ENCODE measurements at regions not wholly inside any gene's neighbourhood (a gene's known extent, or its start where the extent isn't known, plus 50 kb on each side); places are given as distances from the start of the nearest gene placed in this dataset.
"Not testable (repeated sequence)": the region's sequence is repeated elsewhere in the genome, so short reads cannot be mapped to it uniquely, and the experiment has no call there.

DNA sequence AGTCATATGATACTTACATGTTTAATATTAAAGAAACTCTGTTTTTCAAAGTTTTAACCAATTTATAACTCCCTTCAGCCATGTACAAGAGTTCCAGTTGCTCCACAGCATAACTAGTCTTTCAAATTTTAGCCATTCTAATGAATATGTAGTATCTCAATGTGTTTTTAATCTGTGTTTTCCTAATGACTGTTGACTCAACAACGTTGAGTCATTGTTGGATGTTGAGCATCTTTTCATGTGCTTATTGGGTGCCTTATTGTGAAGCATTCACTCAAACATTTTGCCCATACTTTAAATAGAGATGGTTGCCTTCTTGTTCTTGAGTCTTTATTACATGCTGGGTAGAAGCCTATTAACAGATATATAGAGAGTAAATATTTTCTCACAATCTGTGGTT is 240.2 kb upstream of the LYPLAL1 start:
- Histone ChIP-seq H3K18ac (ENCODE audit: low read depth in 1 of 2, low read length in 2 of 2) (no peak overlapping the region), H3K4me2 (ENCODE audit: low read length, poor library complexity, severe bottlenecking) (no peak overlapping the region), H2BK120ac (ENCODE audit: low read depth, low read length) (no peak overlapping the region), H3K9ac (ENCODE audit: low read length) (no peak overlapping the region), H3K14ac (ENCODE audit: low read length in 2 of 2) (no peak overlapping the region), H3K4me3 (ENCODE audit: insufficient read depth in 1 of 2, low read depth in 1 of 2, low read length in 2 of 2) (no peak overlapping the region), H2BK15ac (ENCODE audit: low read depth, poor library complexity, severe bottlenecking) (no peak overlapping the region), H3K36me3 (ENCODE audit: control insufficient read depth in 1 of 2, insufficient read depth in 2 of 2, low read depth in 1 of 2, low read length in 2 of 2) (no peaks in the 10 kb centered on the region), H3K27ac (ENCODE audit: low read length, poor library complexity, severe bottlenecking) (no peak overlapping the region), H3K4ac (ENCODE audit: low read depth in 1 of 2, low read length in 2 of 2) (no peak overlapping the region), H2AFZ (ENCODE audit: low read depth, low read length) (no peak overlapping the region), H3K4me1 (ENCODE audit: control insufficient read depth, insufficient read depth, low read depth, low read length) (peaks cover 3% of the 10 kb centered on the region), H3K23ac (ENCODE audit: low read length in 2 of 2) (no peak overlapping the region), H2BK5ac (ENCODE audit: low read depth, low read length, poor library complexity, severe bottlenecking) (no peak overlapping the region), H3K79me1 (replicated peaks; ENCODE audit: low read length, poor library complexity, severe bottlenecking) (no peaks in the 10 kb centered on the region), H4K8ac (ENCODE audit: low read length) (no peak overlapping the region), H4K91ac (ENCODE audit: low read length) (no peak overlapping the region), H3K9me3 (ENCODE audit: control insufficient read depth, low read length) (peaks cover 25% of the 10 kb centered on the region), H3K27me3 (ENCODE audit: control insufficient read depth in 1 of 2, insufficient read depth in 1 of 2, low read length in 2 of 2) (no peaks in the 10 kb centered on the region), H2BK12ac (ENCODE audit: low read length in 2 of 2) (no peak overlapping the region), H2AK5ac (ENCODE audit: low read length, severe bottlenecking) (no peak overlapping the region)
- no peak for DNase-seq
- WGBS, result 20% methylated on average over 1 of the region's 1 CpG

GRCh38 chr1:218935408-218935807 is 238.3 kb upstream of the LYPLAL1 start:
- H3K18ac ChIP-seq (ENCODE audit: low read depth in 1 of 2, low read length in 2 of 2); H3K4me3 ChIP-seq (ENCODE audit: insufficient read depth in 1 of 2, low read depth in 1 of 2, low read length in 2 of 2); H4K91ac ChIP-seq (ENCODE audit: low read length); DNase-seq; H3K9ac ChIP-seq (ENCODE audit: low read length); H2BK120ac ChIP-seq (ENCODE audit: low read depth, low read length); H2AFZ ChIP-seq (ENCODE audit: low read depth, low read length); H3K4me2 ChIP-seq (ENCODE audit: low read length, poor library complexity, severe bottlenecking); H3K23ac ChIP-seq (ENCODE audit: low read length in 2 of 2); H3K27ac ChIP-seq (ENCODE audit: low read length, poor library complexity, severe bottlenecking); H3K79me1 ChIP-seq (replicated peaks; ENCODE audit: low read length, poor library complexity, severe bottlenecking); H3K4me1 ChIP-seq (ENCODE audit: control insufficient read depth, insufficient read depth, low read depth, low read length); H3K4ac ChIP-seq (ENCODE audit: low read depth in 1 of 2, low read length in 2 of 2); H3K27me3 ChIP-seq (ENCODE audit: control insufficient read depth in 1 of 2, insufficient read depth in 1 of 2, low read length in 2 of 2); H2BK5ac ChIP-seq (ENCODE audit: low read depth, low read length, poor library complexity, severe bottlenecking); H3K36me3 ChIP-seq (ENCODE audit: control insufficient read depth in 1 of 2, insufficient read depth in 2 of 2, low read depth in 1 of 2, low read length in 2 of 2); H4K8ac ChIP-seq (ENCODE audit: low read length); H2BK15ac ChIP-seq (ENCODE audit: low read depth, poor library complexity, severe bottlenecking); H2AK5ac ChIP-seq (ENCODE audit: low read length, severe bottlenecking); H2BK12ac ChIP-seq (ENCODE audit: low read length in 2 of 2); H3K14ac ChIP-seq (ENCODE audit: low read length in 2 of 2): not testable (repeated sequence)
- peaks cover 29% of the 10 kb centered on the region for H3K9me3 ChIP-seq (ENCODE audit: control insufficient read depth, low read length)
- 88% methylated on average over 2 of the region's 2 CpGs for WGBS

GRCh38 chr1:218938259-218938658 is 235.4 kb upstream of the LYPLAL1 start:
- Histone ChIP-seq H3K9ac (ENCODE audit: low read length) (no peak overlapping the region), H2AFZ (ENCODE audit: low read depth, low read length) (no peak overlapping the region), H2BK5ac (ENCODE audit: low read depth, low read length, poor library complexity, severe bottlenecking) (no peak overlapping the region), H3K9me3 (ENCODE audit: control insufficient read depth, low read length) (peaks cover 20% of the 10 kb centered on the region), H3K4me1 (ENCODE audit: control insufficient read depth, insufficient read depth, low read depth, low read length) (peaks cover 3% of the 10 kb centered on the region), H3K79me1 (replicated peaks; ENCODE audit: low read length, poor library complexity, severe bottlenecking) (no peaks in the 10 kb centered on the region), H3K23ac (ENCODE audit: low read length in 2 of 2) (no peak overlapping the region), H3K4me2 (ENCODE audit: low read length, poor library complexity, severe bottlenecking) (no peak overlapping the region), H3K4ac (ENCODE audit: low read depth in 1 of 2, low read length in 2 of 2) (no peak overlapping the region), H3K27me3 (ENCODE audit: control insufficient read depth in 1 of 2, insufficient read depth in 1 of 2, low read length in 2 of 2) (no peaks in the 10 kb centered on the region), H2BK120ac (ENCODE audit: low read depth, low read length) (no peak overlapping the region), H2BK12ac (ENCODE audit: low read length in 2 of 2) (no peak overlapping the region), H3K18ac (ENCODE audit: low read depth in 1 of 2, low read length in 2 of 2) (no peak overlapping the region), H3K4me3 (ENCODE audit: insufficient read depth in 1 of 2, low read depth in 1 of 2, low read length in 2 of 2) (no peak overlapping the region), H4K8ac (ENCODE audit: low read length) (no peak overlapping the region), H2AK5ac (ENCODE audit: low read length, severe bottlenecking) (no peak overlapping the region), H3K27ac (ENCODE audit: low read length, poor library complexity, severe bottlenecking) (no peak overlapping the region), H2BK15ac (ENCODE audit: low read depth, poor library complexity, severe bottlenecking) (no peak overlapping the region), H4K91ac (ENCODE audit: low read length) (no peak overlapping the region), H3K14ac (ENCODE audit: low read length in 2 of 2) (no peak overlapping the region), H3K36me3 (ENCODE audit: control insufficient read depth in 1 of 2, insufficient read depth in 2 of 2, low read depth in 1 of 2, low read length in 2 of 2) (no peaks in the 10 kb centered on the region)
- DNase-seq, result no peak
- WGBS, result no CpG with 5 or more reads among the region's 1 CpG

DNA sequence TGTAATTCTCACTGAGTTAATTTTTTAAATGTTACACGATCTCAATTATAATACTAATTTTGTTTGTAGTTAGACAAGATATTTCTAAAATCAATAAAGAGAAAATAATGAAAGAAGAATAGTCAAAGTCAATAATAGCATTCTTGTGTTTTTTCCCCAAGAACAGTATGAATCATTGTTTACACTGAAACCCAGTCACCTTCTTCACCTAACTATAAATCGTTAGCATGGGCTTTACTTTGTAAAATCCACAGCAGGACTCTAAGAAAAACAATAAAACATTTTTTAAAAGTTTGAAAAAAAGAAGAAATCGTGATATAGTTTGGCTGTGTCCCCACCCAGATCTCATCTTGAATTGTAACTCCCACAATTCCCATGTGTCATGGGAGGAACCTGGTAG is 234.6 kb upstream of the LYPLAL1 start:
- Histone ChIP-seq H3K36me3 (ENCODE audit: control insufficient read depth in 1 of 2, insufficient read depth in 2 of 2, low read depth in 1 of 2, low read length in 2 of 2) (no peaks in the 10 kb centered on the region), H2AK5ac (ENCODE audit: low read length, severe bottlenecking) (no peak overlapping the region), H2BK5ac (ENCODE audit: low read depth, low read length, poor library complexity, severe bottlenecking) (no peak overlapping the region), H3K4me3 (ENCODE audit: insufficient read depth in 1 of 2, low read depth in 1 of 2, low read length in 2 of 2) (no peak overlapping the region), H3K9ac (ENCODE audit: low read length) (no peak overlapping the region), H2AFZ (ENCODE audit: low read depth, low read length) (no peak overlapping the region), H3K27ac (ENCODE audit: low read length, poor library complexity, severe bottlenecking) (no peak overlapping the region), H3K4ac (ENCODE audit: low read depth in 1 of 2, low read length in 2 of 2) (no peak overlapping the region), H3K9me3 (ENCODE audit: control insufficient read depth, low read length) (peaks cover 20% of the 10 kb centered on the region), H4K8ac (ENCODE audit: low read length) (no peak overlapping the region), H3K23ac (ENCODE audit: low read length in 2 of 2) (no peak overlapping the region), H3K14ac (ENCODE audit: low read length in 2 of 2) (no peak overlapping the region), H3K4me2 (ENCODE audit: low read length, poor library complexity, severe bottlenecking) (no peak overlapping the region), H3K18ac (ENCODE audit: low read depth in 1 of 2, low read length in 2 of 2) (no peak overlapping the region), H3K79me1 (replicated peaks; ENCODE audit: low read length, poor library complexity, severe bottlenecking) (no peaks in the 10 kb centered on the region), H3K27me3 (ENCODE audit: control insufficient read depth in 1 of 2, insufficient read depth in 1 of 2, low read length in 2 of 2) (no peaks in the 10 kb centered on the region), H2BK15ac (ENCODE audit: low read depth, poor library complexity, severe bottlenecking) (no peak overlapping the region), H2BK12ac (ENCODE audit: low read length in 2 of 2) (no peak overlapping the region), H2BK120ac (ENCODE audit: low read depth, low read length) (no peak overlapping the region), H4K91ac (ENCODE audit: low read length) (no peak overlapping the region), H3K4me1 (ENCODE audit: control insufficient read depth, insufficient read depth, low read depth, low read length) (peaks cover 3% of the 10 kb centered on the region)
- whole genome bisulfite sequencing, result no CpG with 5 or more reads among the region's 3 CpGs
- DNase-seq, result no peak

All from mesenchymal stem cell (in vitro differentiated cells and primary cell).